Natural killer cell (primary cell): ENCODE measurements at regions not wholly inside any gene's neighbourhood (a gene's known extent, or its start where the extent isn't known, plus 50 kb on each side); places are given as distances from the start of the nearest gene placed in this dataset.
"Not testable (repeated sequence)": the region's sequence is repeated elsewhere in the genome, so short reads cannot be mapped to it uniquely, and the experiment has no call there.

ENCODE experiments used
- ATAC-seq, 3 donors: fragments of 150-1000 bp in 2 of 3; fragments of 200-7000 bp in 1 of 3; cut with Tn5 transposase; 1 replicate in 1 of 3; 2 replicates in 2 of 3; pipeline ENCODE4 v1.10.0; 2021; ENCODE audit warnings: mild to moderate bottlenecking in 2 of 3, moderate library complexity in 2 of 3
- DNase-seq, 2 donors: peaks; one replicate each; pipeline versions ENCODE4 v3.0.0 to v3.0.0-alpha.2; 2013 to 2021; ENCODE audit warnings: mixed read lengths in 1 of 2
- H3K27ac ChIP-seq: one replicate; pipeline ENCODE4 v1.5.1; 2013; ENCODE audit warnings: mild to moderate bottlenecking, low read length
- H3K27me3 ChIP-seq: one replicate; pipeline ENCODE4 v1.6.1; 2013; ENCODE audit warnings: low read length; ENCODE audit not compliant: control insufficient read depth, insufficient read depth
- H3K36me3 ChIP-seq: one replicate; pipeline ENCODE4 v1.6.1; 2013; ENCODE audit warnings: low read length; ENCODE audit not compliant: control insufficient read depth, insufficient read depth
- H3K4me1 ChIP-seq: one replicate; pipeline ENCODE4 v1.6.1; 2013; ENCODE audit warnings: low read length; ENCODE audit not compliant: control insufficient read depth, insufficient read depth
- H3K4me3 ChIP-seq: one replicate; pipeline ENCODE4 v1.5.1; 2013; ENCODE audit warnings: low read length
- H3K9me3 ChIP-seq: one replicate; pipeline ENCODE4 v1.6.1; 2013; ENCODE audit warnings: low read length; ENCODE audit not compliant: control insufficient read depth, insufficient read depth
- H3K27ac Mint-ChIP-seq, 2 donors: one replicate each; pipeline ENCODE4 v1.8.0; 2022; ENCODE audit warnings: mild to moderate bottlenecking in 2 of 2, mixed read lengths in 2 of 2, moderate library complexity in 1 of 2
- H3K27me3 Mint-ChIP-seq, 2 donors: one replicate each; pipeline ENCODE4 v1.8.0; 2022; ENCODE audit warnings: low read depth in 2 of 2, mixed read lengths in 2 of 2
- H3K36me3 Mint-ChIP-seq: one replicate; pipeline ENCODE4 v1.8.0; 2022; ENCODE audit warnings: mixed read lengths
- H3K4me1 Mint-ChIP-seq, 2 donors: one replicate each; pipeline ENCODE4 v1.8.0; 2022; ENCODE audit warnings: mixed read lengths in 2 of 2
- H3K4me3 Mint-ChIP-seq: one replicate; pipeline ENCODE4 v1.8.0; 2022; ENCODE audit warnings: mild to moderate bottlenecking, moderate library complexity, mixed read lengths
- H3K9me3 Mint-ChIP-seq, 2 donors: one replicate each; pipeline ENCODE4 v1.8.0; 2022; ENCODE audit warnings: mixed read lengths in 2 of 2
- WGBS: methylation state at CpG from one replicate; pipeline ENCODE4 v1.1.7; 2013; ENCODE audit warnings: missing lambda C conversion rate; ENCODE audit not compliant: insufficient coverage; 5-methylcytosine and 5-hydroxymethylcytosine counted together
- intact Hi-C: fragments of 100-400 bp; cut with micrococcal nuclease; formaldehyde crosslinking; loops from one replicate; pipeline ENCODE4 v1.14.2; 2022
- TF ChIP-seq, protein P1 (sequence below): fragments of 200-600 bp; IDR thresholded peaks from one replicate; pipeline ENCODE4 v1.8.0; 2022; ENCODE audit warnings: antibody characterized with exemption

- Histone ChIP-seq H3K36me3 (no peaks in the 10 kb centered on the region), H3K4me3 (no peak overlapping the region), H3K9me3 (no peaks in the 10 kb centered on the region), H3K27me3 (no peaks in the 10 kb centered on the region), H3K4me1 (no peaks in the 10 kb centered on the region), H3K27ac (no peak overlapping the region)
- no peak for ATAC-seq
- peaks cover 0 to 3% of the 10 kb centered on the region in 2 donors for H3K27me3 Mint-ChIP-seq
- TF ChIP-seq, protein P1, sequence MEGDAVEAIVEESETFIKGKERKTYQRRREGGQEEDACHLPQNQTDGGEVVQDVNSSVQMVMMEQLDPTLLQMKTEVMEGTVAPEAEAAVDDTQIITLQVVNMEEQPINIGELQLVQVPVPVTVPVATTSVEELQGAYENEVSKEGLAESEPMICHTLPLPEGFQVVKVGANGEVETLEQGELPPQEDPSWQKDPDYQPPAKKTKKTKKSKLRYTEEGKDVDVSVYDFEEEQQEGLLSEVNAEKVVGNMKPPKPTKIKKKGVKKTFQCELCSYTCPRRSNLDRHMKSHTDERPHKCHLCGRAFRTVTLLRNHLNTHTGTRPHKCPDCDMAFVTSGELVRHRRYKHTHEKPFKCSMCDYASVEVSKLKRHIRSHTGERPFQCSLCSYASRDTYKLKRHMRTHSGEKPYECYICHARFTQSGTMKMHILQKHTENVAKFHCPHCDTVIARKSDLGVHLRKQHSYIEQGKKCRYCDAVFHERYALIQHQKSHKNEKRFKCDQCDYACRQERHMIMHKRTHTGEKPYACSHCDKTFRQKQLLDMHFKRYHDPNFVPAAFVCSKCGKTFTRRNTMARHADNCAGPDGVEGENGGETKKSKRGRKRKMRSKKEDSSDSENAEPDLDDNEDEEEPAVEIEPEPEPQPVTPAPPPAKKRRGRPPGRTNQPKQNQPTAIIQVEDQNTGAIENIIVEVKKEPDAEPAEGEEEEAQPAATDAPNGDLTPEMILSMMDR: no peak
- no peak overlapping the region for H3K4me3 Mint-ChIP-seq
- H3K9me3 Mint-ChIP-seq: peaks cover 0 to 7% of the 10 kb centered on the region in 2 donors
- intact Hi-C loops: no loop called here
- H3K36me3 Mint-ChIP-seq: no peaks in the 10 kb centered on the region
- H3K27ac Mint-ChIP-seq: no peak overlapping the region
- H3K4me1 Mint-ChIP-seq: no peaks in the 10 kb centered on the region
- DNase-seq: no peak
These were observed 353.6 kb downstream of the SPRY2 start for GRCh38 chr13:79987323-79987722.

GRCh38 chr13:79986890-79987289, 354.0 kb downstream of the SPRY2 start:
- H3K4me3 ChIP-seq: no peak overlapping the region
- Mint-ChIP-seq H3K36me3 (no peaks in the 10 kb centered on the region), H3K4me3 (no peak overlapping the region), H3K4me1 (no peaks in the 10 kb centered on the region), H3K9me3 (peaks cover 0 to 7% of the 10 kb centered on the region in 2 donors), H3K27me3 (peaks cover 0 to 3% of the 10 kb centered on the region in 2 donors), H3K27ac (no peak overlapping the region)
- no peak for DNase-seq
- TF ChIP-seq, protein P1: no peak
- 89% methylated on average over 1 of the region's 1 CpG for WGBS
- intact Hi-C loops: no loop called here
- H3K9me3 ChIP-seq: no peaks in the 10 kb centered on the region
- H3K4me1 ChIP-seq: no peaks in the 10 kb centered on the region
- no peak overlapping the region for H3K27ac ChIP-seq
- ATAC-seq: no peak
- H3K27me3 ChIP-seq: no peaks in the 10 kb centered on the region
- H3K36me3 ChIP-seq: no peaks in the 10 kb centered on the region

GRCh38 chr13:79974935-79975650, 365.8 kb downstream of the SPRY2 start:
- ATAC-seq, H3K4me3 Mint-ChIP-seq, H3K27ac Mint-ChIP-seq, H3K4me1 Mint-ChIP-seq, H3K27me3 ChIP-seq, H3K9me3 ChIP-seq, DNase-seq, H3K27me3 Mint-ChIP-seq, H3K4me1 ChIP-seq, intact Hi-C loops, H3K36me3 Mint-ChIP-seq, H3K4me3 ChIP-seq, H3K27ac ChIP-seq, H3K36me3 ChIP-seq, H3K9me3 Mint-ChIP-seq: not testable (repeated sequence)
- 91% methylated on average over 7 of the region's 7 CpGs for whole genome bisulfite sequencing

DNA sequence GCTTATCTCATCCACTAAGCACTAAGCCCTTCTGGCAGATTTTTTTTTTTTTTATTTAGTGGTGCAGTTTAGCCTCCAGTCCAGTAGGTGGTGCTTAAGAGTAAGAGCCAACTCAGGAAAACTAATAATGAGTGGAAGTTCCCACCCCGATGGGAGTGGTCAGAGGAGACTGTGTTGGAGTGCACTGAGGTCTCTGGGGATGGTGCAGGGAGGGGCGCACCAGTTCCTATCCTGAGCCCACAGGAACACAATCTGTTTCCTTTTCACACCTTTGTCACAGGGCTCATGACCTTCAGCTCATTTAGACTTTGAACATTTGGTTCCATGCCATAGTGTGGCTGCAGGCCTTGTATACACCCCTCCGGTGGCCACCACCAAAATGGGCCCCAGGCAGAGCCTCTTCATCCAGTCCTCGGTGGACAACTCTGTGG, 367.4 kb downstream of the SPRY2 start:
- Histone ChIP-seq H3K9me3 (peaks cover 5% of the 10 kb centered on the region), H3K4me3 (no peak overlapping the region), H3K27ac (no peak overlapping the region), H3K4me1 (no peaks in the 10 kb centered on the region), H3K36me3 (no peaks in the 10 kb centered on the region), H3K27me3 (no peaks in the 10 kb centered on the region)
- WGBS: 80% methylated on average over 4 of the region's 4 CpGs
- Mint-ChIP-seq H3K36me3 (no peaks in the 10 kb centered on the region), H3K27me3 (peaks cover 0 to 3% of the 10 kb centered on the region in 2 donors), H3K9me3 (peaks cover 4 to 6% of the 10 kb centered on the region in 2 donors), H3K4me1 (no peaks in the 10 kb centered on the region), H3K27ac (no peak overlapping the region), H3K4me3 (no peak overlapping the region)
- TF ChIP-seq, protein P1: peak; percentile 41
- intact Hi-C loops: no loop called here
- no peak for DNase-seq
- peak in 1 of 3 donors; percentile 39 for ATAC-seq
